ENCODE measurements at regions not wholly inside any gene's neighbourhood (a gene's known extent, or its start where the extent isn't known, plus 50 kb on each side); places are given as distances from the start of the nearest gene placed in this dataset.

DNA sequence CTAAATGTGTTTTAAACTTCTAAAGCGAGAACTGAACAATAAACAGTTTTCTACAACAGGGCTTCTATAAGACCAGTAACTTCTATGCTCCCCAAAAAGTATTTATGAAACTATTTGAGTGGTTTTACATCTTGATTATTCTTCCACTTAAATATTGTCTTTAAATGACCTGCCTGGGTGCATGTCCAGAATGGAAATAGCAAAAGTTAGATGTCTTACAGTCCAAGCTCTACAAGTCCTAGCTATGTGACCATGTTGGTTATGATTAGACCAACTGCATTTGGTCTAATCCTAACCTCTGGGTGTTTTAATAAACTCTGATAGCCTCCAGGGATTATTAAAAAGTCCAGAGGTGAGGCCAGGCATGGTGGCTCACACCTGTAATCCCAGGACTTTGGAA, 79.0 kb upstream of the ATXN3L start:
- Histone ChIP-seq H3K18ac (ENCODE audit: low read length) (no peak overlapping the region), H3K56ac (ENCODE audit: low read length) (no peak overlapping the region), H3K36me3 (ENCODE audit: control insufficient read depth, insufficient read depth, low read length) (no peaks in the 10 kb centered on the region), H2AK5ac (ENCODE audit: low read length) (no peak overlapping the region), H3K79me1 (ENCODE audit: low read length) (no peaks in the 10 kb centered on the region), H2BK120ac (ENCODE audit: low read depth, low read length) (peak overlapping the region; percentile 61), H3K4ac (ENCODE audit: low read depth, low read length) (no peak overlapping the region), H3K9ac (ENCODE audit: low read length) (no peak overlapping the region), H3K4me3 (ENCODE audit: low read length) (no peak overlapping the region), H3K4me2 (ENCODE audit: low read length) (no peak overlapping the region), H2BK5ac (ENCODE audit: low read length) (no peak overlapping the region), H4K8ac (ENCODE audit: low read depth, low read length) (no peak overlapping the region), H3K27ac (ENCODE audit: low read depth, low read length) (no peak overlapping the region), H2BK15ac (replicated peaks; ENCODE audit: low read depth) (no peak overlapping the region), H3K79me2 (ENCODE audit: control insufficient read depth, insufficient read depth, low read length) (no peaks in the 10 kb centered on the region), H3K4me1 (ENCODE audit: control insufficient read depth, low read depth, low read length) (no peaks in the 10 kb centered on the region), H4K5ac (ENCODE audit: low read length) (no peak overlapping the region), H3K23ac (ENCODE audit: low read length) (no peak overlapping the region), H3K27me3 (ENCODE audit: insufficient read depth, low read length, poor library complexity) (no peaks in the 10 kb centered on the region)
- no CpG with 5 or more reads among the region's 1 CpG for WGBS (ENCODE audit: extremely low coverage, insufficient coverage, low lambda C conversion rate)
- no peak for DNase-seq

DNA sequence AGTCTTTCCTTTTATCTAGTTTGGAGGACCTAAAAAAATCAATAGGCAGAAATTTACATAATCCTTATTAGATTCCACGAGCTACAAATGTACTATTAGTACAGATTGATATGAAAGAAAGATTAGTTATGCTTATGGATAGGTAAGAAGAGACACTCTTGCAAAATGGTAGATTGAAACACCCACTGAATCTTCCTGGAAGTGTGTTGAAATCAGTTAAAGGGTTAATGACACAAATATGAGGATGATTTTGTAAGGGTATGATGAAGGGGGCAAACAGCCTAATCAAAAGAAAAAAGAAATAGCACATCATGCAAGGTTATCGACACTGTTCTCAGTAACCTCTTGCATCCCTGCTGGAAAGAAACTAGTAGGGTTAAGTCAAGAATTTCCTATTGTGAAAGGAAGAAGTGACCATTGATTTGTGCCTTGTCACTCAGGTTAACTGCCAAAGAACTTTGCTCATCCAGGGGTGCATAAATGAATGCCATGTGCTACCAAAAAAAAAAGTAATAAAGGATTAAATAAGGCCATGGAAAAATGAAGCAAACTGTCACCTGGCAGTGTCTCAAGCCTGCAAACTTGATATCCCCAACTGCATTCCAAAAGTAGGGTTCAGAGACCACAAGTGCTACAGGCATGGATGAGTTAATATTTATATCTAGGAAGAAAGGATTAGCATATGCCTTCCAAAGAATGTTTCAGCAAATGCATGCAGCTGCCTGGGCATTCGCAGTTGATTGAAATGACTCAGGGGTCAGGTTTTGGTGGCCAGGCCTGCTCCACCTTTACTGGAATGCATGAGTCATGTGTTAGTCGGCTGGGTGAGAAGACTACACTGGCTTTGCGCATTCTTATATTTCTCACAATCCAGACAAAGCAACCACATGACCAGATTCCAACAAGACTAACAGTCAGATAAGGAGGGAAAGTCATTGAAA, 78.3 kb upstream of the ATXN3L start:
- no peak overlapping the region for H3K9ac ChIP-seq (ENCODE audit: low read length)

DNA sequence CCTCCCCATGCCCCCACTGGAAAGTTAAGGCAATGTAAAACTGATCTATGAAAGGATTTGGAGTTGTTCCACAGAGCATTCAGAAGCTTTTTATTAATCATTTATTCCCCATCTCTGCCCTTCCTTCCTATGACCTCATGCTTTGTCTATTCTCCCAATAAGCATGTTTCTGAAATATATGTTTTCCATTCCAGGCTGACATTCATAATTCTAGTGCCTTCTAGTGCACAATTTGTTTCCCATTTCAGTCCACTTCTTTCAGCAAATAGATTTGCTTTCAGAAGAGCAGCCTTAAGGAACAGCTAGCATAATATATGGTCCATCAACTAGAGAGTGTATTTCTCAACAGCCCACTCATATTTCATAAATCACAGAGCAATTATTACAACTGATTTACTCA, 77.1 kb upstream of the ATXN3L start:
- H4K8ac ChIP-seq (ENCODE audit: low read depth, low read length) = no peak overlapping the region
- no peaks in the 10 kb centered on the region for H3K79me2 ChIP-seq (ENCODE audit: control insufficient read depth, insufficient read depth, low read length)
- H3K4me3 ChIP-seq (ENCODE audit: low read length) = no peak overlapping the region
- no peak overlapping the region for H2BK120ac ChIP-seq (ENCODE audit: low read depth, low read length)
- no peak overlapping the region for H3K23ac ChIP-seq (ENCODE audit: low read length)
- H3K27ac ChIP-seq (ENCODE audit: low read depth, low read length) = no peak overlapping the region
- H3K4me1 ChIP-seq (ENCODE audit: control insufficient read depth, low read depth, low read length) = no peaks in the 10 kb centered on the region
- H3K36me3 ChIP-seq (ENCODE audit: control insufficient read depth, insufficient read depth, low read length) = no peaks in the 10 kb centered on the region
- no peak overlapping the region for H3K56ac ChIP-seq (ENCODE audit: low read length)
- no peak overlapping the region for H2BK5ac ChIP-seq (ENCODE audit: low read length)
- no peak overlapping the region for H3K9ac ChIP-seq (ENCODE audit: low read length)
- no peak overlapping the region for H3K4me2 ChIP-seq (ENCODE audit: low read length)
- H3K27me3 ChIP-seq (ENCODE audit: insufficient read depth, low read length, poor library complexity) = no peaks in the 10 kb centered on the region
- H2AK5ac ChIP-seq (ENCODE audit: low read length) = no peak overlapping the region
- no peak overlapping the region for H3K4ac ChIP-seq (ENCODE audit: low read depth, low read length)
- H3K79me1 ChIP-seq (ENCODE audit: low read length) = no peaks in the 10 kb centered on the region
- no peak overlapping the region for H2BK15ac ChIP-seq (replicated peaks; ENCODE audit: low read depth)
- DNase-seq = no peak
- H3K18ac ChIP-seq (ENCODE audit: low read length) = no peak overlapping the region
- no peak overlapping the region for H4K5ac ChIP-seq (ENCODE audit: low read length)

More for the DNA sequence above, 78.3 kb upstream of the ATXN3L start:
- Histone ChIP-seq H3K56ac (ENCODE audit: low read length) (no peak overlapping the region), H3K79me2 (ENCODE audit: control insufficient read depth, insufficient read depth, low read length) (no peaks in the 10 kb centered on the region), H2BK5ac (ENCODE audit: low read length) (no peak overlapping the region), H3K79me1 (ENCODE audit: low read length) (no peaks in the 10 kb centered on the region), H4K8ac (ENCODE audit: low read depth, low read length) (no peak overlapping the region), H3K36me3 (ENCODE audit: control insufficient read depth, insufficient read depth, low read length) (no peaks in the 10 kb centered on the region), H3K4me1 (ENCODE audit: control insufficient read depth, low read depth, low read length) (no peaks in the 10 kb centered on the region), H3K27me3 (ENCODE audit: insufficient read depth, low read length, poor library complexity) (no peaks in the 10 kb centered on the region), H3K4ac (ENCODE audit: low read depth, low read length) (no peak overlapping the region), H3K23ac (ENCODE audit: low read length) (no peak overlapping the region), H3K27ac (ENCODE audit: low read depth, low read length) (no peak overlapping the region), H2BK120ac (ENCODE audit: low read depth, low read length) (no peak overlapping the region), H2BK15ac (replicated peaks; ENCODE audit: low read depth) (no peak overlapping the region), H4K5ac (ENCODE audit: low read length) (no peak overlapping the region), H3K4me2 (ENCODE audit: low read length) (no peak overlapping the region), H3K4me3 (ENCODE audit: low read length) (no peak overlapping the region), H2AK5ac (ENCODE audit: low read length) (no peak overlapping the region), H3K18ac (ENCODE audit: low read length) (no peak overlapping the region)
- peak; percentile 92 for DNase-seq
- no CpG with 5 or more reads among the region's 5 CpGs for WGBS (ENCODE audit: extremely low coverage, insufficient coverage, low lambda C conversion rate)

DNA sequence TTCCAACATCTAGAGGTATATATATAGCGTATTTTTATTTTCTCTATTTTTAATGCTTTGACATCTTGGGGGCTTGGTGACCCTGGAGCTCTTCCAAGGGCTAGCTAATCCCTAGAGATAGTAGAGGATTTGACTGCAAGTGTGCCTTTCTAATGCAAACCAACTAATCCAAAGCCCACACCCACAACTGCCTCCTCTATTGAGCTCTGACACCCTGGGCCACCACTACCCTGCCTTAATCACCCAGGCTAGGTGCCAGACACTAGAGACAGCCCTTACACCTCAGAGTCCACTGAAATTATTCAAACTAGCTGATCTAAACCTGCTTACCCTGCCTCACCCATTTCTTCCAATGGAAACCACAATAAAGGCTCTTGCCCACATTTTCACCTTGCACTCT, 69.6 kb upstream of the ATXN3L start:
- Histone ChIP-seq H3K56ac (ENCODE audit: low read length) (no peak overlapping the region), H2BK15ac (replicated peaks; ENCODE audit: low read depth) (no peak overlapping the region), H3K4me1 (ENCODE audit: control insufficient read depth, low read depth, low read length) (no peaks in the 10 kb centered on the region), H3K79me2 (ENCODE audit: control insufficient read depth, insufficient read depth, low read length) (no peaks in the 10 kb centered on the region), H3K4me2 (ENCODE audit: low read length) (no peak overlapping the region), H4K8ac (ENCODE audit: low read depth, low read length) (no peak overlapping the region), H2AK5ac (ENCODE audit: low read length) (no peak overlapping the region), H2BK5ac (ENCODE audit: low read length) (no peak overlapping the region), H3K27ac (ENCODE audit: low read depth, low read length) (no peak overlapping the region), H3K27me3 (ENCODE audit: insufficient read depth, low read length, poor library complexity) (no peaks in the 10 kb centered on the region), H3K4ac (ENCODE audit: low read depth, low read length) (no peak overlapping the region), H2BK120ac (ENCODE audit: low read depth, low read length) (no peak overlapping the region), H3K18ac (ENCODE audit: low read length) (no peak overlapping the region), H3K9ac (ENCODE audit: low read length) (no peak overlapping the region), H3K4me3 (ENCODE audit: low read length) (no peak overlapping the region), H3K79me1 (ENCODE audit: low read length) (no peaks in the 10 kb centered on the region), H3K23ac (ENCODE audit: low read length) (no peak overlapping the region), H4K5ac (ENCODE audit: low read length) (no peak overlapping the region), H3K36me3 (ENCODE audit: control insufficient read depth, insufficient read depth, low read length) (no peaks in the 10 kb centered on the region)
- no CpG with 5 or more reads among the region's 1 CpG for WGBS (ENCODE audit: extremely low coverage, insufficient coverage, low lambda C conversion rate)
- DNase-seq = peak; percentile 25

DNA sequence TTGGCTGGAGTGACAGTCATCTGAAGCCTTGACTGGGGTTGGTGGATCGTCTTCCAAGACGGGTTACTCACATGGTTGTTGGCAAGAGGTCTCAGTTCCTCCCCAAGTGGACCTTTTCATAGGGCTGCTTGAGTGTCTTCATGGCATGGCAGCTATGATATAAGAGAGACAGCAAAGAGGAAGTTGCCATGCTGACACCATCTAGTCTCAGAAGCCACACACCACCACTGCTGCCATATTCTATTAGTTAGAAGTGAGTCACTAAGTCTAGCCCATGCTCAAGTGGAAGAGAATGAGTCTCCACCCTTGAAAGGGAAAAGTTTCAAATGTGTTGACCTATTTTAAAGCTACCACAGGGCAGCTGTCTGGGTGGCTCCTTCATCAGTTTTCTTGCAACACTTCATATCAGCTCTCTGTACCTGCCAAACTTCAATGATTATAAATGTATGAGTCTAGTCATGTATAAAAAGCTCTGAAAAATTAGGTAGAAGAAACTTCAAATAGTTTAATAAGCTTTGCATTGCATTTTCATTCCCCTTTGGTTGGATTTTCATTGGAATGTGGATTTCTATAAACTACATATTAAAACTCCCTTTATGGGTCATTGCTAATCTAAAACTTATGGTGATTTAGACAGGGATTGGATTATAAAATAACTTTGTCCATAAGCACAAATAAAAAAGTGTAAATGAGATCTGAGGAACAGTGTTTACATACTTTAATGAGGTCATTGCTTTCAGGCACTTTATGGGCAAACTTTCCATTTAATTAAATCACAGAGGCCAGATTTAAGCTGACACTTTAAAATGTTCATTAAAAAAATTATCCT, 68.0 kb upstream of the ATXN3L start:
- WGBS (ENCODE audit: extremely low coverage, insufficient coverage, low lambda C conversion rate) = no CpG with 5 or more reads among the region's 2 CpGs
- Histone ChIP-seq H2AK5ac (ENCODE audit: low read length) (no peak overlapping the region), H3K79me2 (ENCODE audit: control insufficient read depth, insufficient read depth, low read length) (no peaks in the 10 kb centered on the region), H3K27ac (ENCODE audit: low read depth, low read length) (no peak overlapping the region), H3K9ac (ENCODE audit: low read length) (no peak overlapping the region), H2BK5ac (ENCODE audit: low read length) (no peak overlapping the region), H3K4ac (ENCODE audit: low read depth, low read length) (no peak overlapping the region), H3K79me1 (ENCODE audit: low read length) (no peaks in the 10 kb centered on the region), H2BK120ac (ENCODE audit: low read depth, low read length) (no peak overlapping the region), H4K5ac (ENCODE audit: low read length) (no peak overlapping the region), H3K36me3 (ENCODE audit: control insufficient read depth, insufficient read depth, low read length) (no peaks in the 10 kb centered on the region), H3K4me3 (ENCODE audit: low read length) (no peak overlapping the region), H3K4me2 (ENCODE audit: low read length) (no peak overlapping the region), H3K27me3 (ENCODE audit: insufficient read depth, low read length, poor library complexity) (no peaks in the 10 kb centered on the region), H4K8ac (ENCODE audit: low read depth, low read length) (no peak overlapping the region), H3K18ac (ENCODE audit: low read length) (no peak overlapping the region), H2BK15ac (replicated peaks; ENCODE audit: low read depth) (no peak overlapping the region), H3K56ac (ENCODE audit: low read length) (no peak overlapping the region), H3K23ac (ENCODE audit: low read length) (no peak overlapping the region), H3K4me1 (ENCODE audit: control insufficient read depth, low read depth, low read length) (no peaks in the 10 kb centered on the region)
- no peak for DNase-seq
